KMS-11 (cell line): ENCODE measurements at regions not wholly inside any gene's neighbourhood (a gene's known extent, or its start where the extent isn't known, plus 50 kb on each side); places are given as distances from the start of the nearest gene placed in this dataset.

Experiments
- H2AFZ ChIP-seq: fragments of 200-600 bp; sonication (generic); 2 replicates; pipeline ENCODE4 v1.6.1; 2016; ENCODE audit warnings: antibody characterized with exemption, mixed run types, low read depth
- H3K27ac ChIP-seq: fragments of 200-600 bp; sonication (generic); 2 replicates; pipeline ENCODE4 v1.6.1; 2016; ENCODE audit warnings: mild to moderate bottlenecking, mixed run types
- H3K27me3 ChIP-seq: fragments of 200-600 bp; sonication (generic); 2 replicates; pipeline ENCODE4 v1.6.1; 2017; ENCODE audit warnings: mild to moderate bottlenecking, low read depth, mixed run types, moderate library complexity; ENCODE audit not compliant: insufficient read depth
- H3K36me3 ChIP-seq: fragments of 200-600 bp; sonication (generic); 2 replicates; pipeline ENCODE4 v1.6.1; 2017; ENCODE audit warnings: mild to moderate bottlenecking, mixed run types; ENCODE audit not compliant: insufficient read depth
- H3K4me1 ChIP-seq: fragments of 200-600 bp; sonication (generic); 2 replicates; pipeline ENCODE4 v1.6.1; 2016; ENCODE audit warnings: mild to moderate bottlenecking, low read depth, mixed run types; ENCODE audit not compliant: poor library complexity, severe bottlenecking
- H3K4me2 ChIP-seq: fragments of 200-600 bp; sonication (generic); 2 replicates; pipeline ENCODE4 v1.7.0; 2016; ENCODE audit warnings: mild to moderate bottlenecking, mixed run types
- H3K4me3 ChIP-seq: fragments of 200-600 bp; sonication (generic); IDR thresholded peaks from 2 replicates; pipeline ENCODE4 v1.6.1; 2017; ENCODE audit warnings: low read depth, low read length, mixed read lengths; ENCODE audit not compliant: insufficient read depth
- H3K79me2 ChIP-seq: fragments of 200-600 bp; sonication (generic); 2 replicates; pipeline ENCODE4 v1.6.1; 2016; ENCODE audit warnings: low read depth, mixed run types; ENCODE audit not compliant: insufficient read depth
- H3K9ac ChIP-seq: fragments of 200-600 bp; sonication (generic); 2 replicates; pipeline ENCODE4 v1.6.1; 2016; ENCODE audit warnings: mild to moderate bottlenecking, mixed run types
- H4K20me1 ChIP-seq: fragments of 200-600 bp; sonication (generic); 2 replicates; pipeline ENCODE4 v1.6.1; 2016; ENCODE audit warnings: mild to moderate bottlenecking, mixed run types; ENCODE audit not compliant: insufficient read depth
- CTCF ChIP-seq: fragments of 200-600 bp; sonication (generic); conservative IDR thresholded peaks from 2 replicates; pipeline ENCODE4 v1.6.1; 2017; ENCODE audit warnings: low read depth, mild to moderate bottlenecking, antibody characterized with exemption, low read length, moderate library complexity, mixed read lengths

- no peak for TF ChIP-seq CTCF
- no peaks in the 10 kb centered on the region for H4K20me1 ChIP-seq
- H3K4me1 ChIP-seq = no peaks in the 10 kb centered on the region
- no peaks in the 10 kb centered on the region for H3K27me3 ChIP-seq
- no peaks in the 10 kb centered on the region for H3K79me2 ChIP-seq
- H3K27ac ChIP-seq = no peak overlapping the region
- H3K4me3 ChIP-seq = no peak overlapping the region
- no peak overlapping the region for H3K9ac ChIP-seq
- no peaks in the 10 kb centered on the region for H3K36me3 ChIP-seq
- no peak overlapping the region for H3K4me2 ChIP-seq
- H2AFZ ChIP-seq = no peak overlapping the region
Measured at GRCh38 chr12:90682398-90682797, 272.6 kb downstream of the CCER1 start.

GRCh38 chr12:90679674-90680073 lies 275.3 kb downstream of the CCER1 start:
- H3K9ac ChIP-seq = no peak overlapping the region
- TF ChIP-seq CTCF = no peak
- H2AFZ ChIP-seq = no peak overlapping the region
- H3K4me1 ChIP-seq = no peaks in the 10 kb centered on the region
- no peaks in the 10 kb centered on the region for H3K27me3 ChIP-seq
- no peaks in the 10 kb centered on the region for H4K20me1 ChIP-seq
- no peaks in the 10 kb centered on the region for H3K36me3 ChIP-seq
- H3K79me2 ChIP-seq = no peaks in the 10 kb centered on the region
- no peak overlapping the region for H3K27ac ChIP-seq
- no peak overlapping the region for H3K4me2 ChIP-seq
- H3K4me3 ChIP-seq = no peak overlapping the region

- no peak overlapping the region for H3K4me3 ChIP-seq
- H2AFZ ChIP-seq = no peak overlapping the region
- H4K20me1 ChIP-seq = no peaks in the 10 kb centered on the region
- no peaks in the 10 kb centered on the region for H3K36me3 ChIP-seq
- no peak overlapping the region for H3K27ac ChIP-seq
- no peak for TF ChIP-seq CTCF
- H3K27me3 ChIP-seq = no peaks in the 10 kb centered on the region
- no peak overlapping the region for H3K9ac ChIP-seq
- no peaks in the 10 kb centered on the region for H3K79me2 ChIP-seq
- H3K4me1 ChIP-seq = no peaks in the 10 kb centered on the region
- no peak overlapping the region for H3K4me2 ChIP-seq
Measured at GRCh38 chr12:90677552-90677951, 277.4 kb downstream of the CCER1 start.

GRCh38 chr12:90677055-90677454 lies 277.9 kb downstream of the CCER1 start:
- no peaks in the 10 kb centered on the region for H3K79me2 ChIP-seq
- H3K9ac ChIP-seq = no peak overlapping the region
- no peaks in the 10 kb centered on the region for H3K4me1 ChIP-seq
- H3K4me2 ChIP-seq = no peak overlapping the region
- no peak overlapping the region for H3K4me3 ChIP-seq
- no peak overlapping the region for H2AFZ ChIP-seq
- no peaks in the 10 kb centered on the region for H3K36me3 ChIP-seq
- H4K20me1 ChIP-seq = no peaks in the 10 kb centered on the region
- no peak for TF ChIP-seq CTCF
- H3K27me3 ChIP-seq = no peaks in the 10 kb centered on the region
- no peak overlapping the region for H3K27ac ChIP-seq

GRCh38 chr12:90675106-90675505 lies 279.9 kb downstream of the CCER1 start:
- no peaks in the 10 kb centered on the region for H3K27me3 ChIP-seq
- H3K79me2 ChIP-seq = no peaks in the 10 kb centered on the region
- H3K4me1 ChIP-seq = no peaks in the 10 kb centered on the region
- no peaks in the 10 kb centered on the region for H4K20me1 ChIP-seq
- H3K36me3 ChIP-seq = no peaks in the 10 kb centered on the region
- no peak overlapping the region for H3K4me3 ChIP-seq
- no peak overlapping the region for H3K9ac ChIP-seq
- no peak overlapping the region for H2AFZ ChIP-seq
- no peak overlapping the region for H3K27ac ChIP-seq
- no peak for TF ChIP-seq CTCF
- no peak overlapping the region for H3K4me2 ChIP-seq
